Activated T-cell treated with anti-CD3 and anti-CD28 coated beads, Interleukin-2, amount 50 U/mL, for 1 hour (primary cell): ENCODE measurements at regions not wholly inside any gene's neighbourhood (a gene's known extent, or its start where the extent isn't known, plus 50 kb on each side); places are given as distances from the start of the nearest gene placed in this dataset.

Experiments
- DNase-seq: peaks from one replicate; pipeline ENCODE4 v3.0.0-alpha.2; 2020

GRCh38 chr13:105336706-105337576, 1198.5 kb downstream of the EFNB2 start:
- DNase-seq, result no peak

DNA sequence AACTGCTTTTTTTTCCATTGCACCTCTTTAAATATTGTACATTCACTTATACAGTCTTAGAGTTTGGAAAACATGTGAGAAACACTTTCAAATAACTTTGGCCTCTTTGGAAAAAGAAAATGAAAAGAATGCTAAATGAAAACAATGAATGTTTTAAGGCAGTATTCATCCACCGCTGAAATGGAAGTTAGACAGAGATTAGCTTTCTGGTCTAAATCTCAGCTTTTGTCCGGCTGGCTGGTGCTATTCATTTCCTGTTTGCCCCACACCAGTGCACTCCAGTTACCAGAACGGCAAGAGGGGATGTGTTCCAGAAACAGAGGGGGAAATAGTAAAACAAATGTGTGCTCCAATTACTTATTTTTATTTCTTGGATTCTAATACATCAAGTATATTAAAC, 1201.3 kb downstream of the EFNB2 start:
- no peak for DNase-seq

DNA sequence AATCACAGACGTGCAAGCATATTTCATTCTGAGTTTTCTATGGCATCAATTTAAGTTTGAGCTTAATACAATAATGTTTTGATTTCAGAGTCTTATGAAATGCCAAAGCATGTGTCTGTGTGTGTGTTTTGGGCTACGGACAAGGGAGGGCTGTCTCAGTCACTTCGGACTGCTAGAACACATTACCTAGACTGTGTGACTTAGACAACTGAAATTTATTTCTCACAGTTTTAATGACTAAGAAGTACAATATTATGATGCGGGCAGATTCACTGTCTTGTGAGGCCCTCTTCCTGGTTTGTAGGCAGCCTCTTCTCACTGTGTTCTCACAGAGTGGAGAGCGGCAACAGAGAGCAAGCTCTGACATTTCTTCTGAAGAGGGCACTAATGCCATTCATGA, 1202.0 kb downstream of the EFNB2 start:
- no peak for DNase-seq

GRCh38 chr13:105329359-105329758, 1206.1 kb downstream of the EFNB2 start:
- no peak for DNase-seq

GRCh38 chr13:105328212-105328611, 1207.2 kb downstream of the EFNB2 start:
- no peak for DNase-seq

- DNase-seq, result no peak
Observed at GRCh38 chr13:105327581-105328126, 1207.8 kb downstream of the EFNB2 start.

DNA sequence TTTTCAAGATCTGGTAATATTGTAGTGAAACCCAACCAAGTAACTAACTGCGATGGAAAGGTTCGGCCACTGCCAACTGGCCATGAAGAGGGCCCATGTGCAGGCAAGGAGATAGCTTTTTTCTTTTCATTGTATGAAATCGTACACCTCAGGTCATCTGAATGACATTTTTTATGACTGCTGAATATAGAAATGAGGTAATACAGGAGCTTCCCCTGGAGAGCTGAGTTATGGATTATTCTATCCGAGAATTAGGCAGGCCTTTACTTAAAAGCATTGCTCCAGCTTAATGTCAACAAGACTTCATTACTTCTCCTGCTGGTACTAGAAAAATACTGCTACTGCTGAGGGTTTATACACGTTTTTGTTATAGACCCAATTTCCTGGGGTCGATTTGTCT, 1215.6 kb downstream of the EFNB2 start:
- DNase-seq, result no peak

GRCh38 chr13:105316731-105317130, 1218.7 kb downstream of the EFNB2 start:
- DNase-seq, result no peak

DNA sequence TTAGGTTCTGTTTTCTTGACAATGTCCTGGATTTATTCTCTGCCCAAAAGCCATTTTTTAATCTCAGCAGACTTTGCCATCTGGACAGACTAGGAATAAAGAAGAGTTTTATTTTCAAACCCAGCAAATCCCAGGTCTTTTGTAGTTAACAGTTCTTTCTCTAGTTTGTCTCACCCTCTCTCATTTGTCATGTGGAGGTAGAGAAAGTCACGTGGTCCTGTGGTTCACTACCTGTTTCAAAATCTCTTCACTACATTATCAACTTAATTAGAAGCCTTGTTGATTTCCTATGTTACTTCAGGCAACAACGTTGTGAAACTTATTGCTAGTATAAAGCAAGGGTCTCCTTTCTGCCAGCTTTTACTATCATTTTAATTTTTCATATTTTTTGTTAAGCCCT, 1222.6 kb downstream of the EFNB2 start:
- DNase-seq, result no peak

DNA sequence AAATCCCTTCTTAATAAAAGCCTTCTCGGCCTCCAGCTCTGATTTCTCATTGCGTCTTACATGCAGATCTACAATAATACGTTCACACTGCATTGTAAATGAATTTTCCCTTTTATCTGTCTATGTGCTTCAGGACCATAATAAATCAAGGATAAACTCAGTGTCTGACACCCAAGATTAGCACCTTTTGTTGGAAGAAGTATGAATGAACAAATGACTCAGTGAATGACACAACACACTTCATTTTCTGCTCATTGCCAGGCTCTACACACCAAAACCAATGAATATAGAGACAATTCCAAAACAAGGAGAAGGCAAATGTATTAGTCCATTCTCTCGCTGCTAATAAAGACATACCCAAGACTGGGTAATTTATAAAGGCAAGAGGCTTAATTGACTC, 1224.4 kb downstream of the EFNB2 start:
- no peak for DNase-seq

GRCh38 chr13:105307776-105308175, 1227.7 kb downstream of the EFNB2 start:
- no peak for DNase-seq

DNA sequence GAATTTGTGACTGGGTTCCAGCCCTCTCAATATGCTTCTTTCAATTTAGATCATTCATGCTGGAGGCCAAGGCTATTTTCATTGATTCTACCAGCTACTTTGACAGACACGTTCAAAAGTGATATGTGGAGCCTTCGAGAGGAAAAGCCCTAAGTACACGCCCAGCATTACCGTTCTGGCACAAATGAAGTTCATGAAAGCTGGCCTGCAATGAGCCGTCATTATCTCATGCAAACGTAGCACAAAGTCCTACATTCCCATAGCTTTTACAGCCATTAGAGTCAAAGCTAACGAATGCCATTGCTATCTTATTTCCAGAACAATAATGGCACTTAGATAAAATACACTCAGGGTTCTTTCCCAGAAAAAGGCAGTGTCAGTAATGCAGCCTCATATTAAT, 1237.6 kb downstream of the EFNB2 start:
- DNase-seq, result no peak

- no peak for DNase-seq
Observed at GRCh38 chr13:105291987-105292386, 1243.5 kb downstream of the EFNB2 start.

GRCh38 chr13:105290596-105290995, 1244.9 kb downstream of the EFNB2 start:
- no peak for DNase-seq

DNA sequence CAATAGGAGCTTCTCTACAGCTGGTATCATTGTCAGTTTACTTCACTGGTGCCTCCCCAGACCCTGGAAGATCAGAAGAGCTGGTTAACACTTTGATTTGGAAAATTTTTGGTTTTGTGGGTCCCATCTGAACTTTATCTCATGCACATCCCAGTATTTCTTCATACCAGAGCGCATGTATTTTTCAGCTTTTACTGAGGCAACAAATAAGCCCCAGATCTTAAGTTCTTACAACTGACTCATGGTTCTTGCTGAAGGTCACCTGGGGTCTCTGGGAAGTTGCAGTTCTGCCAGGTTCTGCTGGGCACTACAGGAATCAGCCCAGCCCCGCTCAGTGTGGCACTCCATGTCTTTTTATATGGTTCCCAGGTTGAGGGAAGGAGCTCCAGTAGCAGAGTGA, 1249.9 kb downstream of the EFNB2 start:
- no peak for DNase-seq

DNA sequence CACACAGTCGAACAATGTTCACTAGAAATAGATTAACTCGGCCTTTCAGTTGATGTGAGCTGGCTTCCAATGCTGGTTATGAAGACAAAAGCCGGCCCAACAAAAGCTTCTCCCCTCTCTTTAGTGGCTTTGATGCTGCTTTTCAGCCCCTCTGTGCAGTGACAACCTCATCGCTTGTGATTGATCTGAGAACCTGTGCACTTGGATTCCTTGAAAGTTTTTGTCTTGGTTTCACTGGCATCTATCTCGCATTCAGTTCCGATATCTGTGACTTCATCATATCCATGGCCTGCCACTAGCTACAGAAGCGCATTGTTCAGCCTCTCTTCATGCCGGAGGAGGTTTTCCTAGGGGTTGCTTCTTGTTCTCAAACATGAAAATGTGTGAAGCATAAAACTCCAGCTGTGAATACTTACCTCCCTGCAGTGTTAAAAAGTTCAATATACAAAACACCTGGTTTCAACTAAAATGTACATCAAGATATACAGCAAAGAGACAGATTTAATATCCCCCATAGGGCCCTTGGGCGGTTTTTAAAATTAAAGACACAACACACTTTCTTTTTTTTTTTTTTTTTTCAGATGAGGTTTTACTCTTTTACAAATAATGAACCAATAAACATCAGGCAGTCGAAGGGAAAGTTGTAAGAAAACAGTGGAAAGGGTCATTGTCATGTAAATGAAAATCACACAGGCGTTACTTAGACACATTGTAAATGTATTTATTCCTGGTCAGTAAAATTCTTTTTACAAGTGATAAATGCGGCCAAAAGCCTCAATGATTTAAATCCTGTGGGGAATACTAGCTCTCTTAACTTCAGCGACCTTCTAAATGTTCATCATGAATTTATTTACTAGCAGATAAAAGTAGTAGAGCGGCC, 1252.8 kb downstream of the EFNB2 start:
- no peak for DNase-seq

- DNase-seq, result no peak
Observed at GRCh38 chr13:105278943-105279381, 1256.5 kb downstream of the EFNB2 start.

GRCh38 chr13:105276571-105276970, 1258.9 kb downstream of the EFNB2 start:
- DNase-seq, result no peak

DNA sequence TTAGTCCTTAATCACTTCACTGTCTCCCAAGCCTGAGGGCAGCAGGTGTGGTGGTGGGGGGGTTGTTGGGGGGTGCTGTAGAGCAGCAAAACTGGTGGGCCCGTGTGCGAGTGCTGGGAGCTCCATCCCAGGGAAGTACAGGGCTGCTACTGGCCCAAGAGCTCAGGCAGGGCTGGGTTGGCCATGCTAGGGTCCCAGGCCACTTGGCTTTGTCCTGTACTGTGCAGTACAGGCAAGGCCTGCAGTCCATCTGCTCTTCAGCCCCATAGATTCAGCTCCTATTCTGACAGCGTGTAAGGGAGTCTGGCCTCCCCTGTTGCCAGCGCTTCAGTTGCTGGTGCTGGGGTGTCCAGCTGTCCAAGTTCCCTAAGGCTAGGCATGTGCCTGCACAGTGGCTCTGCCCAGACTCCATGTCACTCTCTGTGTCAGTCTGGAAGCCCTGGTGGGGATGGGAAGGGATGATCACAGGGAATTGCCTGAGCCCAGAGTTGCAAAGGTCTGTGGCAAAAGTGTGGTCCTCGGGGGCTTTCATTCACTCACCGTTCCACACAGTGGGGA, 1261.7 kb downstream of the EFNB2 start:
- no peak for DNase-seq

DNA sequence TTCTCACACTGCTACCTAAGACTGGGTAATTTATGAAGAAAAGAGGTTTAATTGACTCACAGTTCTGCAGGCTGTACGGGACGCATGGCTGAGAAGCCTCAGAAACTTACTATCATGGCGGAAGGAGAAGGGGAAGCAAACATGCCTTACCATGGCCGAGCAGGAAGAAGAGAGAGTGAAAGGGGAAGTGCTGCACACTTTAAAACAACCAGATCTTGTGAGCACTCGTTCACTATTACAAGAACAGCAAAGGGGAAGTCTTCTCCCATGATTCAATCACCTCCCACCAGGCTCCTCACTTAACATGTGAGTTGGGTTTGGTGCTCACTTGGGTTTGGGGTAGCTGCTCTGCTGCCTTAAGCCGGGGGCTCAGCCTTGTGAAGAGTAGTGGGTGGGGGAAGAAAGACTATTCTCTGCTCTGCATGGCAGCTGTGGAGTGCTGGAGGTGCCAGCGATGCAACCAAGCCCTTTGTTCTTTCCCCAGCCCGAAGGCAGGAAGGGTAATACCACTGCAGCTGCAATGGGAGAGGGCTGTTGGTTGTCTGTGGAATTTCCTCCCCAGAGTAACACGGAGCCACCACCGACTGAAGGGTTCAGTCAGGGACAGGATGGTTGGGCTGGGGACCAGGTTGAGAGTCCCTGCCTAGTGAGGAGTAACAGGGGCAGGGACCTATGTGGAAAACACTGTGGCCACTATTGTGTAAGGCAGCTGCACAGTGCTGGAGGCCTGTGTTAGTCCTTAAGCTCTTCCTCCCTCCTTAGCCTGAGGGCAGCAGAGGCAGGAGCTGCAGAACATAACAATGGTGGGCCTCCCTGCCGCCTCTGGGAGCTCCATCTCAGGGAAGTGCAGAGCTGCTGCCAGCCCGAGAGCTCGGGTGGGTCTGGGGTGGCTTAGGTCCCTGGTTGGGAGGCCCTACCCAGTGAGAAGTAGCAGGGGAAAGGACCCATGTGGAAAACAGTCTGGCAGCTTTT, 1262.5 kb downstream of the EFNB2 start:
- no peak for DNase-seq

GRCh38 chr13:105266615-105267014, 1268.8 kb downstream of the EFNB2 start:
- DNase-seq, result no peak

GRCh38 chr13:105262579-105262978, 1272.9 kb downstream of the EFNB2 start:
- DNase-seq, result no peak
